Adrenal gland (tissue), 5 donors: ENCODE measurements at regions not wholly inside any gene's neighbourhood (a gene's known extent, or its start where the extent isn't known, plus 50 kb on each side); places are given as distances from the start of the nearest gene placed in this dataset.

Experiments
- POLR2A ChIP-seq, 2 donors: fragments of 450-650 bp; IDR thresholded peaks; one replicate each; pipeline ENCODE4 v1.6.1; 2017; ENCODE audit warnings: antibody characterized with exemption in 2 of 2, mild to moderate bottlenecking in 2 of 2, moderate library complexity in 1 of 2
- TF ChIP-seq, protein P1 (sequence below), 6 experiments: fragments of 450-650 bp in 4 of 6; fragments of 200-600 bp in 2 of 6; sonication (generic) in 1 of 6; IDR thresholded peaks; 1 replicate in 5 of 6; 2 replicates in 1 of 6; pipeline versions ENCODE4 v1.5.1 to v1.8.0; 2016 to 2021; ENCODE audit warnings: antibody characterized with exemption in 6 of 6, mild to moderate bottlenecking in 2 of 6, moderate library complexity in 1 of 6
- donor health status: DM: no; HTN: no; CAD: no.

- TF ChIP-seq POLR2A (IDR thresholded peaks at IDR 0.05) = no peak
- TF ChIP-seq, protein P1, sequence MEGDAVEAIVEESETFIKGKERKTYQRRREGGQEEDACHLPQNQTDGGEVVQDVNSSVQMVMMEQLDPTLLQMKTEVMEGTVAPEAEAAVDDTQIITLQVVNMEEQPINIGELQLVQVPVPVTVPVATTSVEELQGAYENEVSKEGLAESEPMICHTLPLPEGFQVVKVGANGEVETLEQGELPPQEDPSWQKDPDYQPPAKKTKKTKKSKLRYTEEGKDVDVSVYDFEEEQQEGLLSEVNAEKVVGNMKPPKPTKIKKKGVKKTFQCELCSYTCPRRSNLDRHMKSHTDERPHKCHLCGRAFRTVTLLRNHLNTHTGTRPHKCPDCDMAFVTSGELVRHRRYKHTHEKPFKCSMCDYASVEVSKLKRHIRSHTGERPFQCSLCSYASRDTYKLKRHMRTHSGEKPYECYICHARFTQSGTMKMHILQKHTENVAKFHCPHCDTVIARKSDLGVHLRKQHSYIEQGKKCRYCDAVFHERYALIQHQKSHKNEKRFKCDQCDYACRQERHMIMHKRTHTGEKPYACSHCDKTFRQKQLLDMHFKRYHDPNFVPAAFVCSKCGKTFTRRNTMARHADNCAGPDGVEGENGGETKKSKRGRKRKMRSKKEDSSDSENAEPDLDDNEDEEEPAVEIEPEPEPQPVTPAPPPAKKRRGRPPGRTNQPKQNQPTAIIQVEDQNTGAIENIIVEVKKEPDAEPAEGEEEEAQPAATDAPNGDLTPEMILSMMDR (IDR thresholded peaks at IDR 0.05) = no peak
Measured at GRCh38 chr6:87900160-87900698, 147.4 kb upstream of the SPACA1 start.
